GM18873 (cell line): ENCODE measurements at regions not wholly inside any gene's neighbourhood (a gene's known extent, or its start where the extent isn't known, plus 50 kb on each side); places are given as distances from the start of the nearest gene placed in this dataset.

ENCODE experiments used
- ATAC-seq: cut with Tn5 transposase; IDR thresholded peaks from one replicate; pipeline ENCODE4 v1.9.1; 2021; ENCODE audit warnings: mild to moderate bottlenecking, moderate library complexity, moderate number of reproducible peaks; ENCODE audit not compliant: unreplicated experiment, low FRiP score

- ATAC-seq = no peak
Measured at GRCh38 chr3:18054625-18055024, 312.2 kb upstream of the TBC1D5 start.

- ATAC-seq = no peak
Measured at GRCh38 chr3:18051306-18051705, 308.9 kb upstream of the TBC1D5 start.

GRCh38 chr3:18049096-18049495 is 306.7 kb upstream of the TBC1D5 start:
- ATAC-seq = no peak

- ATAC-seq = no peak
Measured at GRCh38 chr3:18047052-18047451, 304.6 kb upstream of the TBC1D5 start.

- no peak for ATAC-seq
Measured at GRCh38 chr3:18046131-18046915, 303.9 kb upstream of the TBC1D5 start.

GRCh38 chr3:18044971-18045880 is 302.8 kb upstream of the TBC1D5 start:
- ATAC-seq = no peak

GRCh38 chr3:18044191-18044590 is 301.8 kb upstream of the TBC1D5 start:
- ATAC-seq = no peak

- no peak for ATAC-seq
Measured at GRCh38 chr3:18036450-18036815, 294.0 kb upstream of the TBC1D5 start.

GRCh38 chr3:18035641-18036449 is 293.4 kb upstream of the TBC1D5 start:
- ATAC-seq = no peak

- no peak for ATAC-seq
Measured at GRCh38 chr3:18033581-18034108, 291.2 kb upstream of the TBC1D5 start.

GRCh38 chr3:18030371-18030870 is 288.0 kb upstream of the TBC1D5 start:
- no peak for ATAC-seq

GRCh38 chr3:18027161-18027939 is 284.9 kb upstream of the TBC1D5 start:
- no peak for ATAC-seq

- ATAC-seq = no peak
Measured at GRCh38 chr3:18024715-18025114, 282.3 kb upstream of the TBC1D5 start.

GRCh38 chr3:18019161-18019495 is 276.7 kb upstream of the TBC1D5 start:
- ATAC-seq = no peak

GRCh38 chr3:18018491-18019160 is 276.2 kb upstream of the TBC1D5 start:
- no peak for ATAC-seq

- ATAC-seq = no peak
Measured at GRCh38 chr3:18016366-18016765, 273.9 kb upstream of the TBC1D5 start.

GRCh38 chr3:18012933-18013332 is 270.5 kb upstream of the TBC1D5 start:
- ATAC-seq = no peak

- ATAC-seq = no peak
Measured at GRCh38 chr3:18012436-18012835, 270.0 kb upstream of the TBC1D5 start.

- no peak for ATAC-seq
Measured at GRCh38 chr3:18011387-18011786, 269.0 kb upstream of the TBC1D5 start.
